ENCODE measurements at regions not wholly inside any gene's neighbourhood (a gene's known extent, or its start where the extent isn't known, plus 50 kb on each side); places are given as distances from the start of the nearest gene placed in this dataset.

DNA sequence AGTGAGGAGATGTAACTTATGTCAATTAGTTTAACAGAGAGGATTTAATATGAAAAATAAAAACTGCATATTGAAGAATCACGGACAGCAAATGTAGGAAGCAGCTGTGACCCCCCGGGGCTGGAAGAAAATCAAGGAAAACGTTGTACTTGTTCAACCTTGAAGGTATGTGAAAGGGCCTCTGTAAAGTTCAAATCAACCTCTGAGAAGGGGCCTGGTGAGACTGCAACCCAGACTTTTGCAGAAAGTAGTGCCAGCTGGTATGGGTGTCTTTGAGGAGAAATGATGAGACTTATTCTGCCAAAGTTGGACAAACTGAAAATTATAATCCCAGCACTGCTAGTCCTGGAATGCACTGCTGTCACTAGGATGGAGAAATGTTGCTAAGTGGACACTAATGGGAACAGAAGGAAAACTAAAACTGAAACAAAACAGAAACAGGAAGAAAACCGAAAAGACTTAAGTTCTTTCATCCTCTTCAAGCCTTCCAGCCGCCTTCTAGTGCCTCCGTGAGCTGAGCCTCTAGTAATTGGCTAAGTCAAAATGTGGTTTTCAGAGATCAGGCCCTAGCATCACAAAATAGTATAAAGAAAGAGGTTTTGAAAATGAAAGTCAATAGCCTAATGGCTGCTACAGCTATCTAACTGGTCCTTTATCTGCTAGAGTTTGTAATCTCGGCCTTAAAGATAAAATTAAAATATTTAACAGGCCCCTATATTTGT is 253.7 kb upstream of the SORCS1 start:
- H3K4me3 ChIP-seq (ENCODE audit: low read length), result no peak overlapping the region
- no peak for TF ChIP-seq ZNF274 (IDR thresholded peaks at IDR 0.05; ENCODE audit: low read depth, low read length)

DNA sequence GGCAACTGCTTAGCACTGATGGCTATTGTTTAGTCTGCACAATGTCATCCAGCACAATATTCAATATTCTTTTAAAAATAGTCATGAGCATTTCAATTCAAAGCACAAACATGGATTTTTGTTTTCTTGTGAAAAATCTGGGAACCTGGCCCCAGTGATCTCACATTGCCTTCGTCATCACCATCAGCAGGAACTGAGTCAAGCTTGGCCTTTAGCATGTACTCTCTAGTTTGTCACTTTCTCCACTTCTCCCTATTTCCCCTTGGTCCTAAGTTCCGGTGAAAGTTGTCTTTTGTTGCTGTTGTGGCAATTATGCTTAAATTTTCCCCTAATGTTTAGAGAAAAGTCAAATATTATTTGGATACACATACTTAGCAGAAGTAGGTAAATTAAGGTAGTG is 252.9 kb upstream of the SORCS1 start:
- TF ChIP-seq ZNF274 (IDR thresholded peaks at IDR 0.05; ENCODE audit: low read depth, low read length), result no peak
- H3K4me3 ChIP-seq (ENCODE audit: low read length), result no peak overlapping the region

GRCh38 chr10:107415446-107415845 is 250.9 kb upstream of the SORCS1 start:
- TF ChIP-seq ZNF274 (IDR thresholded peaks at IDR 0.05; ENCODE audit: low read depth, low read length), result no peak
- H3K4me3 ChIP-seq (ENCODE audit: low read length), result no peak overlapping the region

DNA sequence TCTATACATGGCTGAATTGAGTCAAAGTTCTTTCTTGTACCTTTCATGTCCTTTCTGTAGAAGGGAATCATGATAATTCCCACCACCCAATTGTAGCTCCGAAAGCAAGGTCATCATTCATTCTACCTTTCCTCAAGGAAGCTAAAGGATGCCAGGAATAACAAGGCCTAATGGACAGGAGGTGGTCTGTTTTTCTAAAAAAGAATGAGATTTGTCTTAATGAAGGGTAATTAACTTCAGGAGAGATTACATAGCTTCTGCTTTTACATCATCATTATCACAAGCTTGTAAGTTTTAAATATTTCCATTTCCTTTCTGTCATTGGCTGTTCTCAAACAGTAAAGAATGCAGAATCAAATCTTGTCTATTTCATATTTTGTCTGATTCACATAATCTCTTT is 249.5 kb upstream of the SORCS1 start:
- TF ChIP-seq ZNF274 (IDR thresholded peaks at IDR 0.05; ENCODE audit: low read depth, low read length), result no peak
- H3K4me3 ChIP-seq (ENCODE audit: low read length), result no peak overlapping the region

- TF ChIP-seq ZNF274 (IDR thresholded peaks at IDR 0.05; ENCODE audit: low read depth, low read length), result no peak
- no peak overlapping the region for H3K4me3 ChIP-seq (ENCODE audit: low read length)
Observed at GRCh38 chr10:107409522-107409921, 245.0 kb upstream of the SORCS1 start.

DNA sequence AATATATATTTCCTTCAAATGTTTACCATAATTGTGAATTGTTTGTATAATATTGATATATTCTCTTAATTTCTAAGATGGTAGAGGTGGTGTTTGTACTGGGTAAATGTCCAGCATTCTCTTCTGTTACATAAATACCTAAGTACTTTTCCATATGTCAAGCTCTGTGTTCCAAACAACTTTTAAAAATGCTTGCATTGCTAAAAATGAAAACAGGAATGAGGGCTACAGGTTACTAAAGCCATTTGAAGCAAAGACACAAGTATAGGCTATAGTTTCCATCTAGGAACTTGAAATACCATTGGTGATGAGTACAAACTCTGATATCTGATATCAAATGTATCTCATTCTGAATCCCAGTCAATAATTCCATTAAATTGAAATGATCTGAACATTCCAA is 233.6 kb upstream of the SORCS1 start:
- no peak for TF ChIP-seq ZNF274 (IDR thresholded peaks at IDR 0.05; ENCODE audit: low read depth, low read length)
- no peak overlapping the region for H3K4me3 ChIP-seq (ENCODE audit: low read length)

DNA sequence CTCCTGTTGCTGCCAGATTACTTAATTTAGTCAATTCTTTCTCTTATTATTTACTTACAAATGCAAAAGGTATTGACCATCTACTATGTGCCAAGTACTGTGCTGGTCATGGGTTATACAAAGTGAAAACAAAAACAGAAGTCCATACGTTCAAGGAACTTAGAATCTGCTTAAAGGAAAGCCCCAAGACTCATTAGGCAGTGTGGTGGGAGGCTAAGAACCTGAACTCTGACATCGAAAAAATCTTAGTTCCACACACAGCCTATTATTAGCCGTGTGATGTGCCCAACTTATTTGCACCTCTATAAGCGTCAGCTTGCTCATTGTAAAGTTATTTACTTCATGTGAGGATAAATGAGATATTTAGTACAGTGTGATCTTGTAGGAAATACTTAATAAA is 227.4 kb upstream of the SORCS1 start:
- TF ChIP-seq ZNF274 (IDR thresholded peaks at IDR 0.05; ENCODE audit: low read depth, low read length), result no peak
- H3K4me3 ChIP-seq (ENCODE audit: low read length), result no peak overlapping the region

- no peak for TF ChIP-seq ZNF274 (IDR thresholded peaks at IDR 0.05; ENCODE audit: low read depth, low read length)
- no peak overlapping the region for H3K4me3 ChIP-seq (ENCODE audit: low read length)
Observed at GRCh38 chr10:107390563-107390962, 226.1 kb upstream of the SORCS1 start.

DNA sequence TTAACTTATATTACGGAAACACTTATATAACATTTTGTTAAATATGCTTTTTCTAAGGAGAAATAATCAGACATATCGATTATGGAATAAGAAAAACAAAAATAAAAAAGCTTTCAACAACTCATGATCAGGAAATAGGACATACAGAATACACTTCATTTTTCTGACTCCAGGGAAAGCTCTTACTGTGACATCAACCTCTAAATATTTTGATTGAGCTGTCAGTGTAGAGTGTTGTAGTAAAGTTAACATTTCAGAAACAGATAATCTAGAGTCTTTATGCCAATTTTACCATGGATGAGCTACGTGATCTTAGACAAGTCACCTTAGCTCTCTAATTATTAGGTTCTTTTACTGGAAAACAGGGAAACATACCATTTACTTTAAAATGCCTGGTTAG is 218.9 kb upstream of the SORCS1 start:
- H3K4me3 ChIP-seq (ENCODE audit: low read length), result no peak overlapping the region
- TF ChIP-seq ZNF274 (IDR thresholded peaks at IDR 0.05; ENCODE audit: low read depth, low read length), result no peak

GRCh38 chr10:107379601-107380000 is 215.1 kb upstream of the SORCS1 start:
- H3K4me3 ChIP-seq (ENCODE audit: low read length), result no peak overlapping the region
- no peak for TF ChIP-seq ZNF274 (IDR thresholded peaks at IDR 0.05; ENCODE audit: low read depth, low read length)

DNA sequence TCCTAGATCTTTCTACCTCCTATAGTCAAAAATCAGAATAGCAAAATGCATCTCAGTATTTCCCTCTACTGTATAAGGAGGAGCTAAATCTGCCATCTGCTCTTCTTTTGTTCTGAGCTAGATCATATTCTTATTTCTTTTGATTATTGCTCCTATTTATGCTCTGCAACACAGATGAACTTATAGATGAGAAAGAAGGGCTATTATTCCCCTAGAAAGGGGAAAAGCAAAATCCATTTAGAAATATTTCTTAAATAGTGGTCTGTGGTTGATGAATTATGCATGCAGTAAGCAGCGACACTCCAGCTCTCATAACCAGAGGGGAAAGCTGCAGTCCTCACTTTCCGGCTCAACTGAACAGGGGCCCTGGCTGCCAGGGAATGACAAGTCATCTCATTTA is 207.3 kb upstream of the SORCS1 start:
- no peak for TF ChIP-seq ZNF274 (IDR thresholded peaks at IDR 0.05; ENCODE audit: low read depth, low read length)
- no peak overlapping the region for H3K4me3 ChIP-seq (ENCODE audit: low read length)

DNA sequence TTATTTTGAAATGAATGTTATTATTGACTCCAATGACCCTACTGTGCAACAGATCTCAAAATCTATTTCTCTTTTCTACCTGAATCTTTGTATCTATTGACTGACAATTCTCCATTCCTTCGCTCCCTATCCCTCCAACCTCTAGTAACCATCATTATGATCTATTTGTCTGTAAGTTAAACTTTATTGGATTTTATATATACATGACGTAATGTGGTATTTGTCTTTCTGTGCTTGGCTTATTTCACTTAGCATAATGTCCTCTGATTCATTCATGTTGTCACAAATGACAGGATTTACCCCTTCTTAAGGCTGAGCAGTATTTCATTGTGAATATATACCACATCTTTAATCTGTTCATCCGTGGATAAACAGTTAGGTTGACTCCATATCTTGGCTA is 200.4 kb upstream of the SORCS1 start:
- TF ChIP-seq ZNF274 (IDR thresholded peaks at IDR 0.05; ENCODE audit: low read depth, low read length), result no peak
- H3K4me3 ChIP-seq (ENCODE audit: low read length), result no peak overlapping the region

- no peak for TF ChIP-seq ZNF274 (IDR thresholded peaks at IDR 0.05; ENCODE audit: low read depth, low read length)
- H3K4me3 ChIP-seq (ENCODE audit: low read length), result no peak overlapping the region
Observed at GRCh38 chr10:107362306-107362705, 197.8 kb upstream of the SORCS1 start.

DNA sequence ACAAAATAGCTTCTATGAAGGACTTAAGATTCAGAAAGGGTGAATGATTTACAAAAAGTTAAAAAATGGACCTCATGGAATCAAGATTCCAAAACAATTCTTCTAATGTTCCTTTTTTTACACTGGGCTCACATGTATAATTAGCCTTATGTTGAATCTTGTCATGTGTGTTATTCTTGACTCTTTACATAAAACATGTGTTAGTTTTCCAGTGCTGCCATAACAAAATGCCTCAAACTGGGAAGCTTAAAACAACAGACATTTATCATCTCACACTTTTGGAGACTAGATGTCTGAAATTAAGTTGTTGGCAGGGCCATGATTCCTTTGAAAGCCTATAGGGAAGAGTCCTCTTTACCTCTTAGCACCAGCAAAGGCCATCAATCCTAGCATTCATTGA is 192.5 kb upstream of the SORCS1 start:
- H3K4me3 ChIP-seq (ENCODE audit: low read length), result no peak overlapping the region
- TF ChIP-seq ZNF274 (IDR thresholded peaks at IDR 0.05; ENCODE audit: low read depth, low read length), result no peak

DNA sequence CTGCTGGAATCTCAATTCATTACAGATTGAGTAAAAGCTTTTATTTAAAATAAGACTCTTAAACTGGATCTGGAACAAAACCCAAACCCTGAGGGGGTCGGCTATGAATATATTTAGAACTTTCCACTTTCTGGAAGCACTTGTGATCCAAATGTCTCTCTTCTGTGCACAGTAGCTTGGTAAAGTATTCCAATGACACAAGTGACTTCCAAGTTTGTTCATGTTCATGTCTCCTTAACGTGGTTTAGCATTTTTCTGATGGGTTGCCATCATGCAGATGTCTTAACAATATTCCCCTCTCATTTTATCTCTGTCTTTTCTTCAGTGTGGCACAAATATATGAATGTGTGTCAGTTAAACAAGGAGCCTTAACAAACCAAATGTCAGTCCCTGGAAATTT is 191.9 kb upstream of the SORCS1 start:
- no peak overlapping the region for H3K4me3 ChIP-seq (ENCODE audit: low read length)
- TF ChIP-seq ZNF274 (IDR thresholded peaks at IDR 0.05; ENCODE audit: low read depth, low read length), result no peak

DNA sequence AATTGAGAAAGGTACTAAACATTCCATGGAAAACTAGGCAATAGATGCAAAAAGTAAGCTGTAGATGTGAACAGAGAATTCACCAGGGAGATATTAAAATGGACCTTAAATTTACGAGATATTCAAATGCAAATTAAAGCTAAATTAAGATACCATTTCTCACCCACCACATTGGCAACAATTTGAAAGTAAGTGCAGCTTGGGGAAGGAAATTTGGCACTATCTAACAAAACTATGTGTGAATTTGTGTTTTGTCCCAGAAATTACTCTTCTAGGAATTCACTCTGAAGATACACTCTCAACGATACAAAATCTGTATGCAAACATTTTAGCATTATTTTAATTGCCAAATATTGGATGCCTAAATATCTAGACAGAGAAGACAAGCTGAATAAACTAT is 178.2 kb upstream of the SORCS1 start:
- H3K4me3 ChIP-seq (ENCODE audit: low read length), result no peak overlapping the region
- TF ChIP-seq ZNF274 (IDR thresholded peaks at IDR 0.05; ENCODE audit: low read depth, low read length), result no peak

Measured in GM08714 (cell line).